ENCODE measurements at regions not wholly inside any gene's neighbourhood (a gene's known extent, or its start where the extent isn't known, plus 50 kb on each side); places are given as distances from the start of the nearest gene placed in this dataset.

DNA sequence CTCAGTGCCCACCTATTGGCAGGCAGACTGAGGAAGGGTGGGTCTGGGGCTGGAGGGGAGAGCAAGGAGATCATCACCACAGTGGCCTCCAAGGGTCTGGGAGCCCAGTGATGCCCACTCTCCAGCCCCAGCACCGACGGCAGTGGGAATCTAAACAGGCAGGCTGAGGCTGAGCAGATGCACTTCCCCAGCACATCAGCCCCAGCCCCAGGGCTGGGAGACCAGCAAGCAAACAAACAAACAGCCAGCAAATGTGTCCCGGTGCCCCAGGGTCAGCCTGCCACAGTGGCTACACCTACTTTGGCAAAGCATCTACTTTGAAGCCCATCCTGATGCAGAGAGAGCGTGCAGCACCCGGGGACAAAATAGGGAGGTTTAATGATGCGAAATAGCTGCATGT is 216.3 kb upstream of the ZC3H12A start (continued):
- TF ChIP-seq, protein P1, sequence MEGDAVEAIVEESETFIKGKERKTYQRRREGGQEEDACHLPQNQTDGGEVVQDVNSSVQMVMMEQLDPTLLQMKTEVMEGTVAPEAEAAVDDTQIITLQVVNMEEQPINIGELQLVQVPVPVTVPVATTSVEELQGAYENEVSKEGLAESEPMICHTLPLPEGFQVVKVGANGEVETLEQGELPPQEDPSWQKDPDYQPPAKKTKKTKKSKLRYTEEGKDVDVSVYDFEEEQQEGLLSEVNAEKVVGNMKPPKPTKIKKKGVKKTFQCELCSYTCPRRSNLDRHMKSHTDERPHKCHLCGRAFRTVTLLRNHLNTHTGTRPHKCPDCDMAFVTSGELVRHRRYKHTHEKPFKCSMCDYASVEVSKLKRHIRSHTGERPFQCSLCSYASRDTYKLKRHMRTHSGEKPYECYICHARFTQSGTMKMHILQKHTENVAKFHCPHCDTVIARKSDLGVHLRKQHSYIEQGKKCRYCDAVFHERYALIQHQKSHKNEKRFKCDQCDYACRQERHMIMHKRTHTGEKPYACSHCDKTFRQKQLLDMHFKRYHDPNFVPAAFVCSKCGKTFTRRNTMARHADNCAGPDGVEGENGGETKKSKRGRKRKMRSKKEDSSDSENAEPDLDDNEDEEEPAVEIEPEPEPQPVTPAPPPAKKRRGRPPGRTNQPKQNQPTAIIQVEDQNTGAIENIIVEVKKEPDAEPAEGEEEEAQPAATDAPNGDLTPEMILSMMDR (conservative IDR thresholded peaks at IDR 0.05; ENCODE audit: low read depth in 2 of 2) = no peak
- TF ChIP-seq POLR2AphosphoS5 (IDR thresholded peaks at IDR 0.05; ENCODE audit: low read depth) = no peak

DNA sequence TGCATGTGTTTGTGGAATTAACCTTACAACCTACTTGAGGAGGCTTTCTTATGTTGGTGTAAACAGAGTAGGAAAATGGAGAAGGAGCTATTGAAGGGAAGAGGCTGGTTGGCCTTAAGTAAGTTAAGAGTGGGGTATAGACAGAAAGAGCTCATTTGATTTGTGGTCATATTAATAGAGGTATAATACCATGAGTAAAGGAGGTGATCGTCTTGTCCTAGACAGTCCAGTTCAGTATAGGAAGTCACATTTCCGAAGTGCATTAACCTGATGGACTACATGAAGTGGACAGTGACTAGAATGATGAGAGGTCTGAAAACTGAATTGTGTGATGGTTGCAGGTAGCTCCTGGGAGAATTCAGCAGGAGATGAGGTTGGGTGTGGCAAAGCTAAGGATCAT is 215.4 kb upstream of the ZC3H12A start:
- H3K4me2 ChIP-seq = no peak overlapping the region
- TF ChIP-seq, protein P2, sequence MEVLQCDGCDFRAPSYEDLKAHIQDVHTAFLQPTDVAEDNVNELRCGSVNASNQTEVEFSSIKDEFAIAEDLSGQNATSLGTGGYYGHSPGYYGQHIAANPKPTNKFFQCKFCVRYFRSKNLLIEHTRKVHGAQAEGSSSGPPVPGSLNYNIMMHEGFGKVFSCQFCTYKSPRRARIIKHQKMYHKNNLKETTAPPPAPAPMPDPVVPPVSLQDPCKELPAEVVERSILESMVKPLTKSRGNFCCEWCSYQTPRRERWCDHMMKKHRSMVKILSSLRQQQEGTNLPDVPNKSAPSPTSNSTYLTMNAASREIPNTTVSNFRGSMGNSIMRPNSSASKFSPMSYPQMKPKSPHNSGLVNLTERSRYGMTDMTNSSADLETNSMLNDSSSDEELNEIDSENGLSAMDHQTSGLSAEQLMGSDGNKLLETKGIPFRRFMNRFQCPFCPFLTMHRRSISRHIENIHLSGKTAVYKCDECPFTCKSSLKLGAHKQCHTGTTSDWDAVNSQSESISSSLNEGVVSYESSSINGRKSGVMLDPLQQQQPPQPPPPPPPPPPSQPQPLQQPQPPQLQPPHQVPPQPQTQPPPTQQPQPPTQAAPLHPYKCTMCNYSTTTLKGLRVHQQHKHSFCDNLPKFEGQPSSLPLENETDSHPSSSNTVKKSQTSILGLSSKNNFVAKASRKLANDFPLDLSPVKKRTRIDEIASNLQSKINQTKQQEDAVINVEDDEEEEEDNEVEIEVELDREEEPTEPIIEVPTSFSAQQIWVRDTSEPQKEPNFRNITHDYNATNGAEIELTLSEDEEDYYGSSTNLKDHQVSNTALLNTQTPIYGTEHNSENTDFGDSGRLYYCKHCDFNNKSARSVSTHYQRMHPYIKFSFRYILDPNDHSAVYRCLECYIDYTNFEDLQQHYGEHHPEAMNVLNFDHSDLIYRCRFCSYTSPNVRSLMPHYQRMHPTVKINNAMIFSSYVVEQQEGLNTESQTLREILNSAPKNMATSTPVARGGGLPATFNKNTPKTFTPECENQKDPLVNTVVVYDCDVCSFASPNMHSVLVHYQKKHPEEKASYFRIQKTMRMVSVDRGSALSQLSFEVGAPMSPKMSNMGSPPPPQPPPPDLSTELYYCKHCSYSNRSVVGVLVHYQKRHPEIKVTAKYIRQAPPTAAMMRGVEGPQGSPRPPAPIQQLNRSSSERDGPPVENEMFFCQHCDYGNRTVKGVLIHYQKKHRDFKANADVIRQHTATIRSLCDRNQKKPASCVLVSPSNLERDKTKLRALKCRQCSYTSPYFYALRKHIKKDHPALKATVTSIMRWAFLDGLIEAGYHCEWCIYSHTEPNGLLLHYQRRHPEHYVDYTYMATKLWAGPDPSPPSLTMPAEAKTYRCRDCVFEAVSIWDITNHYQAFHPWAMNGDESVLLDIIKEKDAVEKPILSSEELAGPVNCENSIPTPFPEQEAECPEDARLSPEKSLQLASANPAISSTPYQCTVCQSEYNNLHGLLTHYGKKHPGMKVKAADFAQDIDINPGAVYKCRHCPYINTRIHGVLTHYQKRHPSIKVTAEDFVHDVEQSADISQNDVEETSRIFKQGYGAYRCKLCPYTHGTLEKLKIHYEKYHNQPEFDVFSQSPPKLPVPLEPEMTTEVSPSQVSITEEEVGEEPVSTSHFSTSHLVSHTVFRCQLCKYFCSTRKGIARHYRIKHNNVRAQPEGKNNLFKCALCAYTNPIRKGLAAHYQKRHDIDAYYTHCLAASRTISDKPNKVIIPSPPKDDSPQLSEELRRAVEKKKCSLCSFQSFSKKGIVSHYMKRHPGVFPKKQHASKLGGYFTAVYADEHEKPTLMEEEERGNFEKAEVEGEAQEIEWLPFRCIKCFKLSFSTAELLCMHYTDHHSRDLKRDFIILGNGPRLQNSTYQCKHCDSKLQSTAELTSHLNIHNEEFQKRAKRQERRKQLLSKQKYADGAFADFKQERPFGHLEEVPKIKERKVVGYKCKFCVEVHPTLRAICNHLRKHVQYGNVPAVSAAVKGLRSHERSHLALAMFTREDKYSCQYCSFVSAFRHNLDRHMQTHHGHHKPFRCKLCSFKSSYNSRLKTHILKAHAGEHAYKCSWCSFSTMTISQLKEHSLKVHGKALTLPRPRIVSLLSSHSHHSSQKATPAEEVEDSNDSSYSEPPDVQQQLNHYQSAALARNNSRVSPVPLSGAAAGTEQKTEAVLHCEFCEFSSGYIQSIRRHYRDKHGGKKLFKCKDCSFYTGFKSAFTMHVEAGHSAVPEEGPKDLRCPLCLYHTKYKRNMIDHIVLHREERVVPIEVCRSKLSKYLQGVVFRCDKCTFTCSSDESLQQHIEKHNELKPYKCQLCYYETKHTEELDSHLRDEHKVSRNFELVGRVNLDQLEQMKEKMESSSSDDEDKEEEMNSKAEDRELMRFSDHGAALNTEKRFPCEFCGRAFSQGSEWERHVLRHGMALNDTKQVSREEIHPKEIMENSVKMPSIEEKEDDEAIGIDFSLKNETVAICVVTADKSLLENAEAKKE (CRISPR knock-in tag; IDR thresholded peaks at IDR 0.05) = no peak
- TF ChIP-seq EZH2 (IDR thresholded peaks at IDR 0.05; ENCODE audit: low read depth, unreplicated experiment) (no peak), STAT1 (IDR thresholded peaks at IDR 0.05; ENCODE audit: unreplicated experiment) (no peak), CREB1 (CRISPR knock-in tag; IDR thresholded peaks at IDR 0.05; ENCODE audit: low read depth) (no peak), ZNF114 (CRISPR knock-in tag; IDR thresholded peaks at IDR 0.05) (no peak), ZNF331 (CRISPR knock-in tag; IDR thresholded peaks at IDR 0.05; ENCODE audit: low read depth) (no peak), EZH2phosphoT487 (IDR thresholded peaks at IDR 0.05; ENCODE audit: unreplicated experiment) (no peak), JUNB (IDR thresholded peaks at IDR 0.05; ENCODE audit: unreplicated experiment) (no peak), POLR2AphosphoS5 (IDR thresholded peaks at IDR 0.05; ENCODE audit: low read depth) (no peak)
- TF ChIP-seq, protein P3, sequence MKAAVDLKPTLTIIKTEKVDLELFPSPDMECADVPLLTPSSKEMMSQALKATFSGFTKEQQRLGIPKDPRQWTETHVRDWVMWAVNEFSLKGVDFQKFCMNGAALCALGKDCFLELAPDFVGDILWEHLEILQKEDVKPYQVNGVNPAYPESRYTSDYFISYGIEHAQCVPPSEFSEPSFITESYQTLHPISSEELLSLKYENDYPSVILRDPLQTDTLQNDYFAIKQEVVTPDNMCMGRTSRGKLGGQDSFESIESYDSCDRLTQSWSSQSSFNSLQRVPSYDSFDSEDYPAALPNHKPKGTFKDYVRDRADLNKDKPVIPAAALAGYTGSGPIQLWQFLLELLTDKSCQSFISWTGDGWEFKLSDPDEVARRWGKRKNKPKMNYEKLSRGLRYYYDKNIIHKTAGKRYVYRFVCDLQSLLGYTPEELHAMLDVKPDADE (IDR thresholded peaks at IDR 0.05) = no peak
- H3K36me3 ChIP-seq (ENCODE audit: insufficient read depth) = no peaks in the 10 kb centered on the region
- H3K4me1 ChIP-seq (ENCODE audit: insufficient read depth) = peaks cover 32% of the 10 kb centered on the region
- H3K27ac ChIP-seq (ENCODE audit: low read depth) = no peak overlapping the region
- no peaks in the 10 kb centered on the region for H3K9me2 ChIP-seq (ENCODE audit: insufficient read depth)
- no peaks in the 10 kb centered on the region for H4K20me1 ChIP-seq (replicated peaks; ENCODE audit: insufficient read depth)
- no peak overlapping the region for H3K4me3 ChIP-seq
- H3K4me3 Mint-ChIP-seq = no peak overlapping the region
- H2AFZ ChIP-seq = no peak overlapping the region
- H3K27me3 ChIP-seq (ENCODE audit: insufficient read depth) = peaks cover 6% of the 10 kb centered on the region; the same call in 1 of the 2 replicates
- no peaks in the 10 kb centered on the region for H3F3A ChIP-seq (replicated peaks; ENCODE audit: low read depth)
- no peaks in the 10 kb centered on the region; the same call in 2 of the 3 replicates for H3K36me3 Mint-ChIP-seq (ENCODE audit: low read depth)
- H3K4me1 Mint-ChIP-seq = peaks cover 52% of the 10 kb centered on the region
- no peaks in the 10 kb centered on the region for H3K79me2 ChIP-seq (replicated peaks; ENCODE audit: insufficient read depth)
- ATAC-seq (no peak), DNase-seq (ENCODE audit: low spot score) (no peak)
- H3K27me3 Mint-ChIP-seq (ENCODE audit: insufficient read depth, low read depth, poor library complexity) = peaks cover 10% of the 10 kb centered on the region
- no peak overlapping the region for H3K27ac Mint-ChIP-seq
- no peaks in the 10 kb centered on the region; the same call in 2 of the 3 replicates for H3K9me3 Mint-ChIP-seq
